ENCODE measurements at regions not wholly inside any gene's neighbourhood (a gene's known extent, or its start where the extent isn't known, plus 50 kb on each side); places are given as distances from the start of the nearest gene placed in this dataset.

DNA sequence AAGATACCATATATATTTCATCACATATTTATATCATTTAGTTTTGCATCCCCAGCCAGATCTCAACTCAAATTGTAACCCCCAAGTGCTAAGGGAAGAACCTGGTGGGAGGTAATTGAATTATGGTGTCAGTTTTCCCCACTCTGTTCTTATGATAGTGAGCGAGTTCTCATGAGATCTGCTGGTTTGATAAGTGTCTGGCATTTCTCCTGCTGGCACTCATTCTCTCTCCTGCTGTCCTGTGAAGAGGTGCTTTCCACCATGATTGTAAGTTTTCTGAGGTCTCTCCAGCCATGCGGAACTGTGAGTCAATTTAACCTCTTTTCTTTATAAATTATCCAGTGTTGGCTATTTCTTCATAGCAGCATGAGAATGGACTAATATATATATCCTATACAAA, 462.5 kb upstream of the SLITRK5 start:
- intact Hi-C loops (cut with micrococcal nuclease; ENCODE audit: unreplicated experiment), result no loop called here
- Histone ChIP-seq H3K36me3 (replicated peaks in 1 of 2; ENCODE audit: control insufficient read depth in 1 of 2, insufficient read depth in 2 of 2, low read length in 2 of 2) (no peaks in the 10 kb centered on the region), H2AFZ (ENCODE audit: low read length) (no peak overlapping the region), H3K4me1 (ENCODE audit: insufficient read depth, low read length) (no peaks in the 10 kb centered on the region), H4K20me1 (ENCODE audit: insufficient read depth, low read length) (no peaks in the 10 kb centered on the region), H3K9me3 (ENCODE audit: low read length) (no peaks in the 10 kb centered on the region), H3K9ac (ENCODE audit: insufficient read depth, low read depth, low read length) (no peak overlapping the region), H3K27ac (ENCODE audit: extremely low read length, insufficient read depth, low read length) (no peak overlapping the region), H3K4me3 (replicated peaks in 1 of 3; ENCODE audit: insufficient read depth in 1 of 3, low read depth in 2 of 3, low read length in 3 of 3) (no peak overlapping the region), H3K4me2 (ENCODE audit: low read depth, low read length) (no peak overlapping the region), H3K79me2 (ENCODE audit: insufficient read depth, low read length) (no peaks in the 10 kb centered on the region), H3K27me3 (ENCODE audit: control insufficient read depth in 1 of 2, insufficient read depth in 2 of 2, low read length in 2 of 2) (no peaks in the 10 kb centered on the region)
- no TSS peak for BruUV-seq (replicated peaks)
- TF ChIP-seq NFYB (CRISPR knock-in tag; IDR thresholded peaks at IDR 0.05) (no peak), HMG20A (CRISPR knock-in tag; IDR thresholded peaks at IDR 0.05; ENCODE audit: borderline replicate concordance) (no peak), E2F5 (CRISPR knock-in tag; conservative IDR thresholded peaks at IDR 0.05) (no peak), ZFP90 (CRISPR knock-in tag; IDR thresholded peaks at IDR 0.05; ENCODE audit: borderline replicate concordance) (no peak), CHD2 (IDR thresholded peaks at IDR 0.05; ENCODE audit: low read depth, low read length) (no peak), SNAI1 (CRISPR knock-in tag; IDR thresholded peaks at IDR 0.05; ENCODE audit: borderline replicate concordance) (no peak)
- TF ChIP-seq, protein P1, sequence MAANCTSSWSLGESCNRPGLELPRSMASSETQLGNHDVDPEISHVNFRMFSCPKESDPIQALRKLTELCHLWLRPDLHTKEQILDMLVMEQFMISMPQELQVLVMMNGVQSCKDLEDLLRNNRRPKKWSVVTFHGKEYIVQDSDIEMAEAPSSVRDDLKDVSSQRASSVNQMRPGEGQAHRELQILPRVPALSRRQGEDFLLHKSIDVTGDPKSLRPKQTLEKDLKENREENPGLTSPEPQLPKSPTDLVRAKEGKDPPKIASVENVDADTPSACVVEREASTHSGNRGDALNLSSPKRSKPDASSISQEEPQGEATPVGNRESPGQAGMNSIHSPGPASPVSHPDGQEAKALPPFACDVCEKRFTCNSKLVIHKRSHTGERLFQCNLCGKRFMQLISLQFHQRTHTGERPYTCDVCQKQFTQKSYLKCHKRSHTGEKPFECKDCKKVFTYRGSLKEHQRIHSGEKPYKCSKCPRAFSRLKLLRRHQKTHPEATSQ (CRISPR knock-in tag; IDR thresholded peaks at IDR 0.05; ENCODE audit: borderline replicate concordance), result no peak
- 19% methylated on average over 2 of the region's 2 CpGs for WGBS (ENCODE audit: low lambda C conversion rate)
- FAIRE-seq, result no peak
- no peak for ATAC-seq
- in situ Hi-C loops (cut with HindIII; ENCODE audit: extremely low pct_ligation_motif_present, low pct_unique_long_range_greater_than_20kb), result no loop called here
- ChIA-PET POLR2A (no interaction called here), CTCF (ENCODE audit: low intra/inter-chr PET ratio, low total read pairs) (no interaction called here)
- DNase-seq (ENCODE audit: low spot score), result no peak

DNA sequence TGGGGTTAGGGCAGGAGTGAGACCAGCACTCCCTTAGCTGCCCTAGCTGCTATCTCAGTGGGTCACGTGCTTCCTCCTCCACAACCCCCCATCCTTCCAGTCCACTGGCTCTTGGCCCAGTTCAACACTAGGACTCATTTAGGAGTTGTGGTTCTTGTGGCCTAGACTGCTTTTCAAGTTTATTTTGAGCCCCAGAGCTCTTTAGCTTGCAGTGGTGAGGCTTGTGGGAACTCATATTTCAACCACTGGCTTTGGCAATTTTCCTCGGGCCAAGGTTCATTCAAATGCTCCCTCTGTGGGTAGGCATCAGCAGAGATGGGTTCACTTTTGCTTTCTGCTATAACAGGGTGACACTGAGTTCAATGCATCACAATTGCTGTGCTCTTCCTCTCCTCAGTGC, 436.2 kb upstream of the SLITRK5 start:
- H3K9me3 ChIP-seq (ENCODE audit: low read length), result no peaks in the 10 kb centered on the region; the same call in 1 of the 2 replicates
- intact Hi-C loops (cut with micrococcal nuclease; ENCODE audit: unreplicated experiment), result no loop called here
- DNase-seq (ENCODE audit: low spot score) (no peak), ATAC-seq (no peak), FAIRE-seq (no peak)
- no peak overlapping the region for H3K4me2 ChIP-seq (ENCODE audit: low read depth, low read length)
- ChIA-PET CTCF (ENCODE audit: low intra/inter-chr PET ratio, low total read pairs) (no interaction called here), POLR2A (no interaction called here)
- H3K4me3 ChIP-seq (replicated peaks in 1 of 3; ENCODE audit: insufficient read depth in 1 of 3, low read depth in 2 of 3, low read length in 3 of 3), result no peak overlapping the region
- no peak overlapping the region for H2AFZ ChIP-seq (ENCODE audit: low read length)
- H3K27me3 ChIP-seq (ENCODE audit: control insufficient read depth in 1 of 2, insufficient read depth in 2 of 2, low read length in 2 of 2), result no peaks in the 10 kb centered on the region
- BruUV-seq (replicated peaks), result no TSS peak
- WGBS (ENCODE audit: low lambda C conversion rate), result 0% methylated on average over 2 of the region's 2 CpGs
- H3K4me1 ChIP-seq (ENCODE audit: insufficient read depth, low read length), result no peaks in the 10 kb centered on the region
- no peaks in the 10 kb centered on the region for H3K79me2 ChIP-seq (ENCODE audit: insufficient read depth, low read length)
- TF ChIP-seq MEF2D (CRISPR knock-in tag; IDR thresholded peaks at IDR 0.05) (no peak), TIGD3 (CRISPR knock-in tag; IDR thresholded peaks at IDR 0.05; ENCODE audit: borderline replicate concordance) (no peak), ZNF674 (CRISPR knock-in tag; IDR thresholded peaks at IDR 0.05; ENCODE audit: low read depth) (no peak)
- TF ChIP-seq, protein P2, sequence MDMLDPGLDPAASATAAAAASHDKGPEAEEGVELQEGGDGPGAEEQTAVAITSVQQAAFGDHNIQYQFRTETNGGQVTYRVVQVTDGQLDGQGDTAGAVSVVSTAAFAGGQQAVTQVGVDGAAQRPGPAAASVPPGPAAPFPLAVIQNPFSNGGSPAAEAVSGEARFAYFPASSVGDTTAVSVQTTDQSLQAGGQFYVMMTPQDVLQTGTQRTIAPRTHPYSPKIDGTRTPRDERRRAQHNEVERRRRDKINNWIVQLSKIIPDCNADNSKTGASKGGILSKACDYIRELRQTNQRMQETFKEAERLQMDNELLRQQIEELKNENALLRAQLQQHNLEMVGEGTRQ (IDR thresholded peaks at IDR 0.05; ENCODE audit: low read depth, low read length), result peak; percentile 3; the same call in 1 of the 2 replicates
- TF ChIP-seq, protein P2 (CRISPR knock-in tag; IDR thresholded peaks at IDR 0.05; ENCODE audit: borderline replicate concordance), result no peak
- in situ Hi-C loops (cut with HindIII; ENCODE audit: extremely low pct_ligation_motif_present, low pct_unique_long_range_greater_than_20kb), result no loop called here
- no peaks in the 10 kb centered on the region for H4K20me1 ChIP-seq (ENCODE audit: insufficient read depth, low read length)
- H3K36me3 ChIP-seq (replicated peaks in 1 of 2; ENCODE audit: control insufficient read depth in 1 of 2, insufficient read depth in 2 of 2, low read length in 2 of 2), result no peaks in the 10 kb centered on the region
- no peak overlapping the region for H3K27ac ChIP-seq (ENCODE audit: extremely low read length, insufficient read depth, low read length)
- no peak overlapping the region for H3K9ac ChIP-seq (ENCODE audit: insufficient read depth, low read depth, low read length)

Measured in HepG2 (cell line).